SK-N-SH (cell line): ENCODE measurements at regions not wholly inside any gene's neighbourhood (a gene's known extent, or its start where the extent isn't known, plus 50 kb on each side); places are given as distances from the start of the nearest gene placed in this dataset.

ENCODE experiments used
- small RNA-seq, 7 experiments: library from RNA; depleted of rRNA; stranded (forward); fragments of <200 nt; gene quantifications; one replicate each; pipeline ENCODE3, GENCODE V24; 2012

Small RNA genes in the stretch of these regions (small RNA-seq; reads per million reads assigned to genes)
- 0 reads per million in 7 experiments for gene RNU6-954P
- 0 reads per million in 7 experiments for gene ZNF114P1
